ENCODE measurements at regions not wholly inside any gene's neighbourhood (a gene's known extent, or its start where the extent isn't known, plus 50 kb on each side); places are given as distances from the start of the nearest gene placed in this dataset.

DNA sequence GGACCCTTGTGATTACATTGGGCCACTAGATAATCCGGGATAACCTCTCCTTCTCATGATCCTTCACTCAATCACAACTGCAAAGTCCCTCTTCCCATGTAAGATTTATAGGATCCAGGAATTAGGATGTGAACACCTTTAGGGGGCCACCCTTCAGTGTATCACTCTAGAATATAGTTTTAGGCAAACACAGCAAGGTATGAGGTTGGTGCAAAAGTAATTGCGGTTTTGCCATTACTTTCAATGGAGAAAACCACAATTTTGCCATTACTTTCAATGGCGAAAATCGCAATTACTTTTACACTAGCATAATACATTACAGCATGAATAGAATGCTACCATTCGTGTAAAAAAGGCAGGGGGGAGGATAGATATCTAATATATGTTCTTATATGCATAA, 104.0 kb downstream of the BAMBI start:
- TF ChIP-seq, protein P1, sequence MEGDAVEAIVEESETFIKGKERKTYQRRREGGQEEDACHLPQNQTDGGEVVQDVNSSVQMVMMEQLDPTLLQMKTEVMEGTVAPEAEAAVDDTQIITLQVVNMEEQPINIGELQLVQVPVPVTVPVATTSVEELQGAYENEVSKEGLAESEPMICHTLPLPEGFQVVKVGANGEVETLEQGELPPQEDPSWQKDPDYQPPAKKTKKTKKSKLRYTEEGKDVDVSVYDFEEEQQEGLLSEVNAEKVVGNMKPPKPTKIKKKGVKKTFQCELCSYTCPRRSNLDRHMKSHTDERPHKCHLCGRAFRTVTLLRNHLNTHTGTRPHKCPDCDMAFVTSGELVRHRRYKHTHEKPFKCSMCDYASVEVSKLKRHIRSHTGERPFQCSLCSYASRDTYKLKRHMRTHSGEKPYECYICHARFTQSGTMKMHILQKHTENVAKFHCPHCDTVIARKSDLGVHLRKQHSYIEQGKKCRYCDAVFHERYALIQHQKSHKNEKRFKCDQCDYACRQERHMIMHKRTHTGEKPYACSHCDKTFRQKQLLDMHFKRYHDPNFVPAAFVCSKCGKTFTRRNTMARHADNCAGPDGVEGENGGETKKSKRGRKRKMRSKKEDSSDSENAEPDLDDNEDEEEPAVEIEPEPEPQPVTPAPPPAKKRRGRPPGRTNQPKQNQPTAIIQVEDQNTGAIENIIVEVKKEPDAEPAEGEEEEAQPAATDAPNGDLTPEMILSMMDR (IDR thresholded peaks at IDR 0.05; ENCODE audit: insufficient read depth, low read length), result no peak
- no peak overlapping the region for H3K4me3 ChIP-seq (ENCODE audit: low read depth, low read length)
- no peak for DNase-seq (ENCODE audit: low read depth)

DNA sequence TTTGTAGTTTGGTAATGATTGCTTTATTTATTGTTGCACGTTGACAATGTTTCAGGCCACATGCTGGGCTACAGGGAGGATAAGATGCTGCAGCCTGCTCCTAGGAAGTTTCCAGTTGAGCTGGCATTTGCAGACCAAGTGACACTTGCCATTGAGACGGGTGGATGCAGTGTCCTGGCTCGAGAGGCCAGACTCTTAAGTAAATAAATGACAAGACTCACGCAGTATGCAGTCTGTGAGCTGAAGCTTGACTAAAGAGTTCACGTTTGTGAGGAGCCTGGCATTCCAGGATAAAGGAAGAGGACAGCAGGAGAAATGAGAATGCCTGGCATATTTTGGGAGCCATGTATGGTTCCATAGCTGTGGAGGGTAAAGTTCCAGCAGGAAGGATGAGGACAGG, 105.8 kb downstream of the BAMBI start:
- TF ChIP-seq, protein P1 (IDR thresholded peaks at IDR 0.05; ENCODE audit: insufficient read depth, low read length), result no peak
- no peak overlapping the region for H3K4me3 ChIP-seq (ENCODE audit: low read depth, low read length)
- DNase-seq (ENCODE audit: low read depth), result no peak

DNA sequence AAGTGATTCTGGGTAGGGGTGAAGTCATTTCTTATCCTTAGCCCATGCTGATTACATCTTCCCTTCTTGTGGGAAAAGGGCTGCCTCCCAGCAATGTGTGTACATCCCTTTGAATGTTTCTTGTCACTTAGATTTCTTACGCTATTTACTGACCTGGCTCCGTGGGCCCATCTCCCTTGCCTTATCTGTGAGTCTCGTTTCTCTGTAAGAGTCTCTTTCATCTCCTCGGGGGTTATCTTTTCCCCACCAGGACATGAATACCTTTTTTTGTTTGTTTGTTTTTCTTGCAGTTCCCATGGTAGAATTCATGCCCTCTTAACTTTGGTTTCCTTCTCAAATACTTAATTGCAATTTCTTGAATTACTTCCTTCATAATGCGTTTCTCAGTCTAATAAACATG, 107.7 kb downstream of the BAMBI start:
- DNase-seq (ENCODE audit: low read depth), result no peak
- TF ChIP-seq, protein P1 (IDR thresholded peaks at IDR 0.05; ENCODE audit: insufficient read depth, low read length), result no peak
- H3K4me3 ChIP-seq (ENCODE audit: low read depth, low read length), result no peak overlapping the region

DNA sequence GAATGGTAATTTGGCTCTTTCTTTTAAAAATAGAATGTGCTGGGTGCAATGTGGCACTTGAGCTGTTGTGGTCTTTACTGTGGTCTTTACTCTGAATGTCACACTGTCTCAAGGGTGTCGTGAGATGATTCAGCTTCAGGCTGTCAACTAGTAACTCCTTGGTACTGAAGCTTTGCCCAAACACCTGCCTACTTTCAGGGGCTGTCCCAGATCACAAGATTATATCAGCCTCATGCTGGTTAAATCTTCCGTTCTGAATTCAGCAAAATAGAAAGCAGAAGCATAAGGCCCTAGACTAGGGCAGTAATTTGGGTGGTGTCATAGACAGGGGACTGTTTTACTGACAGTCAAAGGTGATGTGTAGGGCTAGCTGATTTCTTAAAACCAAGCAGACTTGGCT, 110.9 kb downstream of the BAMBI start:
- H3K4me3 ChIP-seq (ENCODE audit: low read depth, low read length), result no peak overlapping the region
- TF ChIP-seq, protein P1 (IDR thresholded peaks at IDR 0.05; ENCODE audit: insufficient read depth, low read length), result no peak
- no peak for DNase-seq (ENCODE audit: low read depth)

DNA sequence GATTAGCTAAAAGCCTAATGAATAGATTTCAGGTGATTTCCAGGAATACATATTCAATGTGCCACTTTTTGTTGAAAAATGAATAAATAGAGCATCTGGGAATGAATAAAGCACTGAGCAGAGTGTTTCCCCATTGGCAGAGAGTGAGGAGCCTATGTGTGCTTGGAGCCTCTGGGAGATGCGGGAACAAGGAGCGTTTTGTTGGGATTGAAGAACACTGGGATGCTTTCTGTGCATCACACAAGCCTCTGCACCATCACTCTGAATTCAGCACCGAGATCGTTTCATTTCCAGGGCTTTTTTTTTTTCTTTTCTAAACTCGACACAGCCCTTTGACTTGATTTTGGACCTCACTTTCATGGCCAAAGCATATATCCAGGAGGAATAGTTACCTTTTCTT, 111.4 kb downstream of the BAMBI start:
- TF ChIP-seq, protein P1 (IDR thresholded peaks at IDR 0.05; ENCODE audit: insufficient read depth, low read length), result no peak
- DNase-seq (ENCODE audit: low read depth), result no peak
- H3K4me3 ChIP-seq (ENCODE audit: low read depth, low read length), result no peak overlapping the region

DNA sequence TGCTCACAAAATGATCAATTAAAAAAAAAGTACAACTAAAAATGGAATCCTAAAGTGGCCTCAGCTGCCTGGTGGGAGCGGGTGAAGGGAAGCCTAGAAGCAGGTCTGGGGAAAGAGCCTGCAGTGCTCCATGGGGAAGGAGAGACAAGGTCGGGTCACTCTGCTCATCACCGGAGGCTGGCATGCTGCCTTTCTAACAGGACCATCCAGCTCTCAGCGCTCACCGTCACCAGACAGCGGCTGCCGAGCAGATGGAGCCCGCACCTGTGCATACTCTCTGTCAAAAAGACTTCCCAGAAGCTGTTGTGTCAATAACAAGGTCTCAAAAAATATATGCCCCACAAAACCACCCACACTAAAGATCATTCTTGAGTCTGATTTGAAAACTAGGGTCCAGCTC, 112.8 kb downstream of the BAMBI start:
- H3K4me3 ChIP-seq (ENCODE audit: low read depth, low read length), result no peak overlapping the region
- TF ChIP-seq, protein P1 (IDR thresholded peaks at IDR 0.05; ENCODE audit: insufficient read depth, low read length), result no peak
- DNase-seq (ENCODE audit: low read depth), result no peak

DNA sequence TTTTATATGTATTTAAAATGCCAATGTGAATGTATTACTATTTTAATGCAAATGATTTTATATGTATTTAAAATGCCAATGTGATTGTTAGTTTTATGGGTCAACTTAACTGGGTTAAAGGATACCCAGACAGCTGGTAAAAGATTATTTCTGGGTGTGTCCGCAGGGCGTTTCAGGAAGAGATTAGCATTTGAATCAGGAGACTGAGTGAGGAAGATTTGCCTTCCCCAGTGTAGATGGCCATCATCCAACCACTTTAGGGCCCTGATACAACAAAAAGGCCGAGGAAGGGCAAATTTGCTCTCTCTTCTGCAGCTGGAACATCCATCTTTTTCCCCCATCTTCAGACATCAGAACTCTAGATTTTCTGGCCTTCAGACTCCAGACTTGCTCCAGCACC, 116.2 kb downstream of the BAMBI start:
- TF ChIP-seq, protein P1 (IDR thresholded peaks at IDR 0.05; ENCODE audit: insufficient read depth, low read length), result no peak
- DNase-seq (ENCODE audit: low read depth), result no peak

More for the DNA sequence above, 116.2 kb downstream of the BAMBI start:
- no peak overlapping the region for H3K4me3 ChIP-seq (ENCODE audit: low read depth, low read length)
